ENCODE measurements at regions not wholly inside any gene's neighbourhood (a gene's known extent, or its start where the extent isn't known, plus 50 kb on each side); places are given as distances from the start of the nearest gene placed in this dataset.

GRCh38 chr20:23255716-23256385, 94.7 kb upstream of the NXT1 start:
- Histone ChIP-seq H3K4me1 (ENCODE audit: insufficient read depth, poor library complexity, severe bottlenecking) (peaks cover 27% of the 10 kb centered on the region), H3K36me3 (ENCODE audit: low read depth) (no peaks in the 10 kb centered on the region), H3K4me3 (ENCODE audit: severe bottlenecking) (no peak overlapping the region), H3K27me3 (ENCODE audit: insufficient read depth, poor library complexity, severe bottlenecking) (no peaks in the 10 kb centered on the region), H3K27ac (ENCODE audit: poor library complexity, severe bottlenecking) (peak overlapping the region; percentile 98), H3K9me3 (ENCODE audit: severe bottlenecking) (no peaks in the 10 kb centered on the region)
- DNase-seq (ENCODE audit: low spot score): no peak
- TF ChIP-seq, protein P1, sequence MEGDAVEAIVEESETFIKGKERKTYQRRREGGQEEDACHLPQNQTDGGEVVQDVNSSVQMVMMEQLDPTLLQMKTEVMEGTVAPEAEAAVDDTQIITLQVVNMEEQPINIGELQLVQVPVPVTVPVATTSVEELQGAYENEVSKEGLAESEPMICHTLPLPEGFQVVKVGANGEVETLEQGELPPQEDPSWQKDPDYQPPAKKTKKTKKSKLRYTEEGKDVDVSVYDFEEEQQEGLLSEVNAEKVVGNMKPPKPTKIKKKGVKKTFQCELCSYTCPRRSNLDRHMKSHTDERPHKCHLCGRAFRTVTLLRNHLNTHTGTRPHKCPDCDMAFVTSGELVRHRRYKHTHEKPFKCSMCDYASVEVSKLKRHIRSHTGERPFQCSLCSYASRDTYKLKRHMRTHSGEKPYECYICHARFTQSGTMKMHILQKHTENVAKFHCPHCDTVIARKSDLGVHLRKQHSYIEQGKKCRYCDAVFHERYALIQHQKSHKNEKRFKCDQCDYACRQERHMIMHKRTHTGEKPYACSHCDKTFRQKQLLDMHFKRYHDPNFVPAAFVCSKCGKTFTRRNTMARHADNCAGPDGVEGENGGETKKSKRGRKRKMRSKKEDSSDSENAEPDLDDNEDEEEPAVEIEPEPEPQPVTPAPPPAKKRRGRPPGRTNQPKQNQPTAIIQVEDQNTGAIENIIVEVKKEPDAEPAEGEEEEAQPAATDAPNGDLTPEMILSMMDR (IDR thresholded peaks at IDR 0.05; ENCODE audit: poor library complexity, severe bottlenecking): no peak
- no peak for ATAC-seq (ENCODE audit: low read depth)

DNA sequence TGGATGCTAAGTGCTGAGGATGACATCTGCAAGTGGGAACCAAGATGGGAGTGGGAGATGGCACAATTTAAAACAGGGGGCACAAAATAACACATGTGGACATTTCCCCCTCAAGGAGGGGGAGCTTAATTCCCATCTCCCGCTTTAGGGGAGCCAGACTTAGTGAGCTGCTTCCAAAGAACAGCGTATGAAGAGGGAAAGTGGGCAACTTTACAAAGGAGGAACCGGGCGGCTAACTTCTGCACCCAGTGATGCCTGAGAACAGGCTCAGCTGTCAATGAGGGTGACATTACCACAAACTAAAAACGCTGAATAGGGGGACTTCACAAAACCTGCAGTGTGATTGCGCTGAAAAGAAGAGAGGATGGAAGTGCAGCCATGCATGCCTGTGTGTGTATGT, 95.5 kb upstream of the NXT1 start:
- TF ChIP-seq, protein P1 (IDR thresholded peaks at IDR 0.05; ENCODE audit: poor library complexity, severe bottlenecking): no peak
- H3K36me3 ChIP-seq (ENCODE audit: low read depth): no peaks in the 10 kb centered on the region
- ATAC-seq (ENCODE audit: low read depth) (no peak), DNase-seq (ENCODE audit: low spot score) (no peak)
- peaks cover 27% of the 10 kb centered on the region for H3K4me1 ChIP-seq (ENCODE audit: insufficient read depth, poor library complexity, severe bottlenecking)
- H3K27ac ChIP-seq (ENCODE audit: poor library complexity, severe bottlenecking): no peak overlapping the region
- no peak overlapping the region for H3K4me3 ChIP-seq (ENCODE audit: severe bottlenecking)
- no peaks in the 10 kb centered on the region for H3K9me3 ChIP-seq (ENCODE audit: severe bottlenecking)
- no peaks in the 10 kb centered on the region for H3K27me3 ChIP-seq (ENCODE audit: insufficient read depth, poor library complexity, severe bottlenecking)

- no peaks in the 10 kb centered on the region for H3K36me3 ChIP-seq (ENCODE audit: low read depth)
- peaks cover 27% of the 10 kb centered on the region for H3K4me1 ChIP-seq (ENCODE audit: insufficient read depth, poor library complexity, severe bottlenecking)
- TF ChIP-seq, protein P1 (IDR thresholded peaks at IDR 0.05; ENCODE audit: poor library complexity, severe bottlenecking): no peak
- no peak overlapping the region for H3K27ac ChIP-seq (ENCODE audit: poor library complexity, severe bottlenecking)
- ATAC-seq (ENCODE audit: low read depth) (no peak), DNase-seq (ENCODE audit: low spot score) (no peak)
- H3K27me3 ChIP-seq (ENCODE audit: insufficient read depth, poor library complexity, severe bottlenecking): no peaks in the 10 kb centered on the region
- no peaks in the 10 kb centered on the region for H3K9me3 ChIP-seq (ENCODE audit: severe bottlenecking)
- no peak overlapping the region for H3K4me3 ChIP-seq (ENCODE audit: severe bottlenecking)
These were observed 96.1 kb upstream of the NXT1 start for GRCh38 chr20:23254505-23254904.

GRCh38 chr20:23254034-23254433, 96.6 kb upstream of the NXT1 start:
- H3K9me3 ChIP-seq (ENCODE audit: severe bottlenecking): no peaks in the 10 kb centered on the region
- no peak overlapping the region for H3K27ac ChIP-seq (ENCODE audit: poor library complexity, severe bottlenecking)
- H3K4me3 ChIP-seq (ENCODE audit: severe bottlenecking): no peak overlapping the region
- H3K27me3 ChIP-seq (ENCODE audit: insufficient read depth, poor library complexity, severe bottlenecking): no peaks in the 10 kb centered on the region
- DNase-seq (ENCODE audit: low spot score): no peak
- no peak for ATAC-seq (ENCODE audit: low read depth)
- H3K4me1 ChIP-seq (ENCODE audit: insufficient read depth, poor library complexity, severe bottlenecking): peaks cover 26% of the 10 kb centered on the region
- no peaks in the 10 kb centered on the region for H3K36me3 ChIP-seq (ENCODE audit: low read depth)
- TF ChIP-seq, protein P1 (IDR thresholded peaks at IDR 0.05; ENCODE audit: poor library complexity, severe bottlenecking): no peak

DNA sequence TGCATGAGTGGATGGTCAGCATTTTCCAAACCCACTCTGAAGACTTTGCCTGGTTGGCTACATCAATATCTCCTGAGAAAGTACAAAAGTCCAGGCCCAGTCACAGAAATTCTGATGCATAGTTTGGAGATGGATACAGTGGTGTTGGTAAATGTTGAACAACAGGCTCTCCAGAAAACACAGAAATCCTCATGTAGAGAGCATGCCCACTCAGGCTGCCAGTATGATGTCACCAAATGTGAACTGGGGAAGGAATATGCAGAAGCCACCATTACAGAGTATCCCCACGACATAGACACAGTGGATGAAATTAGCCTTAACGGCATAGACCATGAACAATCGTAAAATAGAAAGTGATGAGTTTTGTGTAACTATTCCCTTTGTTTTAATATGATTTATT, 97.1 kb upstream of the NXT1 start:
- Histone ChIP-seq H3K4me3 (ENCODE audit: severe bottlenecking) (no peak overlapping the region), H3K36me3 (ENCODE audit: low read depth) (no peaks in the 10 kb centered on the region), H3K4me1 (ENCODE audit: insufficient read depth, poor library complexity, severe bottlenecking) (peaks cover 21% of the 10 kb centered on the region), H3K27ac (ENCODE audit: poor library complexity, severe bottlenecking) (no peak overlapping the region), H3K27me3 (ENCODE audit: insufficient read depth, poor library complexity, severe bottlenecking) (no peaks in the 10 kb centered on the region), H3K9me3 (ENCODE audit: severe bottlenecking) (no peaks in the 10 kb centered on the region)
- ATAC-seq (ENCODE audit: low read depth): no peak
- TF ChIP-seq, protein P1 (IDR thresholded peaks at IDR 0.05; ENCODE audit: poor library complexity, severe bottlenecking): no peak
- no peak for DNase-seq (ENCODE audit: low spot score)

All from RWPE2 (cell line).